Ramos (cell line): ENCODE measurements at regions not wholly inside any gene's neighbourhood (a gene's known extent, or its start where the extent isn't known, plus 50 kb on each side); places are given as distances from the start of the nearest gene placed in this dataset.
"Not testable (repeated sequence)": the region's sequence is repeated elsewhere in the genome, so short reads cannot be mapped to it uniquely, and the experiment has no call there.

Experiments
- in situ Hi-C: fragments of 300-500 bp; cut with MboI; formaldehyde crosslinking; loops from one replicate; pipeline ENCODE4 v1.14.3; 2022; ENCODE audit warnings: low sequenced_read_pairs; ENCODE audit not compliant: unreplicated experiment

DNA sequence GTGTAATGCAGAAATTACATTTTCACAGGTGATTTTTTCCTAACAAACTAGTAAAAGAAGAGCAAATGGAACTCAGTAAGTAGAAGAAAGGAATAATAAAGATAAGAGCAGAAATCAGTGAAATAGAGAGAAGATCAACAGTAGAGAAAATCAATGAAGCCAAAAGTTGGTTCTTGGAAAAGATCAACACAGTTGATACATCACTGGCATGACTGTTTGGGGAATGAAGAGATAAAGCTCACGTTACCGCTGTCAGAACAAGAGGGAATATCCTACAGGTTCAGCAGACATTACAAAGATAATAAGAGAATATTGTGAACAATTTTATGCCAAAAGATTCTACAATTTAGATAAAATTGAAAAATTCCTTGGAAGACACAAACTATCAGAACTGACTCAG lies 146.4 kb downstream of the ACTR3B start:
- in situ Hi-C loops, result no loop called here

DNA sequence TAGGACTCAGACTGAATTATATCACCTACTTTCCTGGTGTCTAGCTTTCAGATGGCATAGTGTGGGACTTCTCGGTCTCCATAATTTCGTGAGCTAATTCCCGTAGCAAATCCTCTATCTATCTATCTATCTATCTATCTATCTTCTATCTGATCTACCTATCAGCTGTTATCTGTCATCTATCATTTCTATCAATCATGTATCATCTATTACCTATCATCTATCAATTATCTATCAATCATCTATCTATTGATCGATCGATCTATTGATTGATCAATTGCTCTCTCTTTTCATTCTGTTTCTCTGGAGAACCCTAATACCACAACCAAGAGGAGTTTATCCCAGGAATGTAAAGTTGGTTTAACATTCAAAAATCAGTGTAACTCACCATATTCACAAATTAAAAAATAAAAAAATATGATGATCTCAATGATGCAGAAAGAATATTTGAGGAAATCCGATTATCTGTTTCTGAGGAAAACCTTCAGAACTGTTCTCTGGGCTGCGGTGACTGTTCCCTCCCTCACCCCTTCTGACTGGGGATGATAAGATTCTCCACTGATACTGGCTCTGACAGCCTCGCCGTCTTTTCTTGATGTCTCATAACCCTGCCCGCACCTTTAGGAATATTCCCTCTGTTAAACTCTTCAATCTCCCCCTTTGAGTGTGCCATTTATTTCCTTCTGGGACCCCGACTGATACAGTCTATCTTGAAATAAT lies 147.7 kb downstream of the ACTR3B start:
- in situ Hi-C loops, result no loop called here

DNA sequence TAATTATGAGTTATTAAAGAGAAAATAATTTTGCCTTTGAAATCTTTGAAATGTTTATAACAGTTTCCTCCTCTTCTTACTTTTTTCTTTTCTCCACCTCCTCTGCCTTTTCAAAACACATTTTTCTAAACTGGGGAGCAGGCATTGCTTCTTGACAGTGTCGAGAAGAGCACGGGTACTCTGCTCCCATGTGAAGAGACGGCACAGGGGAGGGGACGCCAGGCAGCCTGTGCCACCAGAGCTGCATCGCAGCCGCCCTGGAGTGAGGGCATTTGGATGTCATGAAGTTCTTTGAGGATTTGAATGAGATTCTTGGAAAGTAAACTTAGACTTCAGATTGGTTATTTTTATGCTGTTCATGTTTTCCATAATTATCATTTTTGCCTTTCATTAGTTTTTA lies 149.7 kb downstream of the ACTR3B start:
- in situ Hi-C loops, result no loop called here

- in situ Hi-C loops, result no loop called here
Observed at GRCh38 chr7:152909683-152910544, 150.4 kb downstream of the ACTR3B start.

DNA sequence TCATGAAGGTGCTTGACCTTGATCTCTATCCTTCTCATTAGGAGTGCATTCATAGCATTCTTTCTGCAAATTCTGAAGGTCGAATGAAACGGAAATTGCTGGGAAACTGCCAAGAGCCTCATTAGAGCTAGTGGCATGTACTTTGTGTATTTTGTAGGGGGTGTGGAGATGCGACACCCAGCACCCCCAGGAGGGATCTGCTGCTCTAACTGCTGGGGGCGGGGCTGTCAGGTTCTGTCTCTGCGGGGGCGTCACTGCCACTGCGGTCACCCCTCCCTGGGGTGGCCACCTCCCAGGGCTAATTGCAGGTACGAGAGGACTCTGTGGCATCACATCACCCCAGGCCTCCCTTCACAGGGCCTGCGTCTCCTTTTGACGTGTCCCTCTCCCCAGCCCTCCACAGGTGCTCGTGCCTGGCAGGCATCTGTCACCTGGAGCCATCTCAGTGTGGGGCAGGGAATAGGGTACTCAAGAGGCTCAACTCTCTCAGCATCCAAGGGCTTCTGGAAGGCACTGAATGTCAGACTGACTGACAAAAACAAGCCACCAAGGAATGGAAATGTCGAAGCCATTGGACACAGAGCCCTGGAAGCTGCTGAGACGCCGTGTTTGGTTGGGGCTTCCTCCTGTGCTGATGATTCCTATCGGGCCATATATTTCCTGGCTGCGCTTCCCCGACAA lies 151.1 kb downstream of the ACTR3B start:
- in situ Hi-C loops, result no loop called here

GRCh38 chr7:152911226-152911560 lies 151.6 kb downstream of the ACTR3B start:
- in situ Hi-C loops, result no loop called here

GRCh38 chr7:152911922-152912321 lies 152.4 kb downstream of the ACTR3B start:
- in situ Hi-C loops, result no loop called here

DNA sequence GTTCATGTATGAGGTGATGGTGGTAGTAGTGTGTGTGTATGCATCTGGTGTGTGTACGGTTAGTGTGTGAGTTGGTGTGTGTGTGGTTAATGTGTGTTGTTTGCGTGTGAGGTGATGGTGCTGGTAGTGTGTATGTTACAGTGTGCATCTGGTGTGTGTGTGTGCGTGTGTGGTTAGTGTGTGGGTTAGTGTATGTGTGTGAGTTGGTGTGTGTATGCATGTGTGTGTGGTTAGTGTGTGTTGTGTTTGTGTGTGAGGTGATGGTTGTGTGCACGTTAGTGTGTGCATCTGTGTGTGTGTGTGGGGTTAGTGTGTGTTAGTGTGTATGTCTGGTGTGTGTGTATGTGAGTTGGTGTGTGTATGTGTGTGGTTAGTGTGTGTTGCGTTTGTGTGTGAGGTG lies 153.0 kb downstream of the ACTR3B start:
- in situ Hi-C loops, result no loop called here

DNA sequence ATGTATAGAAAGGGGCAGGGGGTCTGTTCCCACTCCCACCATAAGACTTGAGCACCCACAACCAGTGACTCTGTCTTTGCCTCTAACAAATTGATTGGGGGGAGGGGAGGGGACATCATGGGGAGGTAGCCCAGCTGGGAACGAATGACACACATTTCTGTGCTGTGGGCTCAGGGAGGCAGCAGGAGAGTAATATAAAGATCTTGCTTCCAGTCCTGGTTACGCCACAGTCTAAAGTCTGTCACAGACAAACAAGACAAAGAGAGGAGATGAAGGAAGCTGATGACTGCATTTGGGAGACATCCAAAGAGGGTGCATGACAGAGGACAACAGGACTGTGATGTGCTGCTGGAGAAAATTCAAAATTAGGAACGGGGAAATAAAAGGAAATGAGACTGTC lies 153.9 kb downstream of the ACTR3B start:
- in situ Hi-C loops, result no loop called here

DNA sequence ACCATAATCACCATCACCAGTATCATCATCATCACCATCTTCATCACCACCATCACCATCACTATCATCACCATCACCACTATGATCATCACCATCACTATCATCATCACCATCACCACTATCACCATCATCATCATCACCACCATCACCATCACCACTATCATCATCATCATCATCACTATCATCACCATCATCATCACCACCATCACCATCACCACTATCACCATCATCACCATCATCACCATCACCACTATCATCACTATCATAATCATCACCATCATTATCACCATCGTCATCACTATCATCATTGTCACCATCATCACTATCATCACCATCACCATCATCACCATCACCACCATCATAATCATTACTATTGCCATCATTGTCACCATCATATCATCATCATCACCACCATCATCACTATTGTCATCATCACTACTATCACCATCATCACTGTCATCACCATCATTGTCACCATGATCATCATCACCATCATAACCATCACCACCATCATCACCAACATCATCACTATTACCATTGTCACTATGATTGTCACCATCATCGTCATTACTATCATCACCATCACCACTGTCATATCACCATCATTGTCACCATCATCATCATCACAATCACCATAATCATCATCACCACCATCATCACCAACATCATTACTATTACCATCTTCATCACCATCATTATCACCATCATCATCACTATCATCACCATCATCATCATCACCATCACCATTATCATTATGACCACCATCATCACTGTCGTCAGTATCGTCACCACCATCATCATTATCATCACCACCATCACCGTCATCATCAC lies 154.7 kb downstream of the ACTR3B start:
- in situ Hi-C loops, result no loop called here

- in situ Hi-C loops, result not testable (repeated sequence)
Observed at GRCh38 chr7:152914845-152915102, 155.2 kb downstream of the ACTR3B start.

- in situ Hi-C loops, result no loop called here
Observed at GRCh38 chr7:152922318-152923081, 162.9 kb downstream of the ACTR3B start.

DNA sequence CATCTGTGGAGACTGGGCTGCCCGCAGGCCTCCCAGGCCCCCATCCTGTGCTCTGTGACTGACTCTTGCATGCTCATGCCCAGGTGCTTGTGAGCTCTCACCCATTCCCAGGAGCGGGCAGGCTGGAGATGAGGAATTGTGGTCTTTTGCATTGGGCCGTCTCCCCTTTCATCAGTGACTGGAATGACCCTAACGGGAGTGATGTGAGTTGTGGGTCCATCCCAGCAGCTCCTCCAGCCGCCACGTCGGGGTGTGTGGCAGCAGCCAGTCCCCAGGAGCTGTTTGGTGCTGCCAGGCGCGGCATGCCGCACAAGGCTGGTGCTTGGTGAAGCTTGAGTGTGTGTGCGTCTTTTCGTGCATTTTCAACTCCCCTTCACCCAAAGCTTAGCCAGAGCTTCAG lies 164.2 kb downstream of the ACTR3B start:
- in situ Hi-C loops, result no loop called here

GRCh38 chr7:152924238-152924637 lies 164.7 kb downstream of the ACTR3B start:
- in situ Hi-C loops, result no loop called here

GRCh38 chr7:152924826-152925411 lies 165.4 kb downstream of the ACTR3B start:
- in situ Hi-C loops, result no loop called here

GRCh38 chr7:152925412-152926147 lies 166.0 kb downstream of the ACTR3B start:
- in situ Hi-C loops, result no loop called here

GRCh38 chr7:152931633-152932032 lies 172.1 kb downstream of the ACTR3B start:
- in situ Hi-C loops, result no loop called here

DNA sequence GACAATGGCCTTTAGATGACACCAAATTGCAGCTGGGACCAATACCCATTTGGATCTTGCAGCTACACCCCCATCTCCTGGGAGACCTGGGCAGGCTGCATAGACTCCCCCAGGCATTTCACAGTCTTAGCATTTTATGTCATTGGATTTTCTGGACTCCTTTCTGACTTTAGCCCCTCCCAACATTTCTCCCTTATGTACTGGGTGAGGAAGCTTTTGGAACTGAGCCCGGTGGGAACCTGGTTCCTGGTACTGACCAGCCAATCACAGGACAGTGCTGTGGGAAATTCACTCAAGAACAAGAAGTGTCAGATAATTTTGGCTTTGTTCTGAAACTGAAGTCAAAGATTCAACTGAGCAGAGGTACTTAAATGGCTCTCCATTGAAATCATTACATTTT lies 177.7 kb downstream of the ACTR3B start:
- in situ Hi-C loops, result no loop called here

GRCh38 chr7:152946616-152947015 lies 187.1 kb downstream of the ACTR3B start:
- in situ Hi-C loops, result not testable (repeated sequence)
